ENCODE measurements at regions not wholly inside any gene's neighbourhood (a gene's known extent, or its start where the extent isn't known, plus 50 kb on each side); places are given as distances from the start of the nearest gene placed in this dataset.
"Not testable (repeated sequence)": the region's sequence is repeated elsewhere in the genome, so short reads cannot be mapped to it uniquely, and the experiment has no call there.

- DNase-seq (ENCODE audit: insufficient read length, low spot score) (no peak), FAIRE-seq (no peak)
Observed at GRCh38 chr1:236343246-236343870, 50.7 kb upstream of the EDARADD start.

- FAIRE-seq, result no peak
Observed at GRCh38 chr1:236342403-236343245, 51.5 kb upstream of the EDARADD start.

DNA sequence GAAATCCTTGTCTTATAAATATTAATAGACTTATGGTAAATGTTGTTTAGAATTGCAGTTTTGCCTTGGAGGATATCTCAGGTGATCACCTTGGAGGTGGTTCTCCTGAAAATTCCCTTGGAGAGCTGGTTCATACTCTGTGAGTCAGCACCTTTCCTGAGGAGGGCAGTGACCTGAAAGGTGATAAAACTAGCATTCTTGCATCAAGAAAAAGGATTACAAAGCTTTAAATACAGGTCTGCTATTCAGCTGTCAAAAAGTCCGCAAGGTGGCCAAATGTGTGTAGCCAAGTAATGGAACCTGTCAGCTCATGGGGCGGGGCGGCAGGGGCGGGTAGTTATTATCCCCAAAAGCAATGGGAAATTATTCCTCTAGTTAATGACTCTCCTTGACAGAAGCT, 52.8 kb upstream of the EDARADD start:
- DNase-seq (ENCODE audit: insufficient read length, low spot score), result no peak
- no peak for FAIRE-seq

More at GRCh38 chr1:236342403-236343245, 51.5 kb upstream of the EDARADD start:
- no peak for DNase-seq (ENCODE audit: insufficient read length, low spot score)

DNA sequence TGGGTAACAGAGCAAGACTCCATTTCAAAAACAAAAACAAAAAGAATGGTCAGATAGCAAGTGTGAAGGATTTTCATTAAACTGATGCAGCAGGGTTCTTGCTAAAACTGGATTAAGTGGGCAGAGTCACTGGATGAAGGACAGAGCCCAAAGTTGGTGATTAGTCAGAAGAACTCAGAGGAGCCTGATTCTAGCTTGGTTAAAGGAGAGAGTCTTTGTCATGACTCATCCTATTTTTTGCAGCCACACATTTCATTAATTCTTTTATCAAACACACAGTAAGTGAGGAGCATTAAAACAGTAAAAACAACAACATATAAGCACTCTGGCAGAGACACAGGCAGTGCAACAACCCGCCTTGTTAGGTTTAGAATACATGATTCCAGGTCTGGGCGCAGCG, 56.0 kb upstream of the EDARADD start:
- peak; percentile 37 for DNase-seq (ENCODE audit: insufficient read length, low spot score)

GRCh38 chr1:236336084-236336483, 54.3 kb upstream of the ERO1B start:
- no peak for DNase-seq (ENCODE audit: insufficient read length, low spot score)
- no peak for FAIRE-seq

More for the DNA sequence above, 56.0 kb upstream of the EDARADD start:
- FAIRE-seq, result no peak

GRCh38 chr1:236335633-236336032, 53.9 kb upstream of the ERO1B start:
- FAIRE-seq; DNase-seq (ENCODE audit: insufficient read length, low spot score): not testable (repeated sequence)

GRCh38 chr1:236334893-236335545, 53.3 kb upstream of the ERO1B start:
- DNase-seq (ENCODE audit: insufficient read length, low spot score), result no peak
- no peak for FAIRE-seq

DNA sequence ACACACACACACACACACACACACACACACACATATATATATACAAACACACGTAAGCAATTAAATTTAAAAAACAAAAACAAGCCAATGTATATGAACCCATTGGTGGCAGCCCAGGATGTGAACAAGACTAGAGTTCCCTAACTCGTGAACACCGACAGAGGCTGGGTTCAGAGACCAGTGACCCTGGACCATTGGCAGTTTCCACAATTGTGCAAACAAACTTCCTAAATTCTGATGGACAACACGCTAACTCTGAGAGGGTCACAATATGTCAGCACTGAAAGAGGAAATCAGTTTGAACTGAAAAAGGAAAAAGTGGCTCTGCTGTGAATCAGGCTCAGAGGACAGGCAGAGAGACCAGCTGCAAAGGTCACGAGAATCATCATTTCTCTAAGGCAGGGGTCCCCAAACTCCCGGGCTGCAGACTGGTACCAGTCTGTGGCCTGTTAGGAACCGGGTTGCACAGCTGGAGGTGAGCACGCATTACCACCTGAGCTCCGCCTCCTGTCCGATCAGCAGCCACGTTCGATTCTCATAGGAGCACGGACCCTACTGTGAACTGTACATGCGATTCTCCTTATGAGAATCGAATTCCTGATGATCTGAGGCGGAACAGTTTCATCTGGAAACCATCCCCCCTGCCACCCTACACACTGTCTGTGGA, 50.5 kb upstream of the ERO1B start:
- DNase-seq (ENCODE audit: insufficient read length, low spot score) (no peak), FAIRE-seq (no peak)

Measured in HTR-8/SVneo (cell line).